ENCODE measurements at regions not wholly inside any gene's neighbourhood (a gene's known extent, or its start where the extent isn't known, plus 50 kb on each side); places are given as distances from the start of the nearest gene placed in this dataset.
"Not testable (repeated sequence)": the region's sequence is repeated elsewhere in the genome, so short reads cannot be mapped to it uniquely, and the experiment has no call there.

GRCh38 chr16:16448423-16448822, 69.5 kb downstream of the NPIPA7 start:
- not testable (repeated sequence) for DNase-seq

- not testable (repeated sequence) for DNase-seq
These were observed 70.8 kb downstream of the NPIPA7 start for GRCh38 chr16:16449712-16450237.

- DNase-seq = not testable (repeated sequence)
These were observed 72.9 kb downstream of the NPIPA7 start for GRCh38 chr16:16451721-16452410.

- not testable (repeated sequence) for DNase-seq
These were observed 79.6 kb downstream of the NPIPA7 start for GRCh38 chr16:16458579-16458978.

- not testable (repeated sequence) for DNase-seq
These were observed 84.9 kb downstream of the NPIPA7 start for GRCh38 chr16:16463792-16464191.

GRCh38 chr16:16488919-16489318, 110.0 kb downstream of the NPIPA7 start:
- DNase-seq = not testable (repeated sequence)

GRCh38 chr16:16489466-16489865, 110.5 kb downstream of the NPIPA7 start:
- not testable (repeated sequence) for DNase-seq

- not testable (repeated sequence) for DNase-seq
These were observed 115.2 kb downstream of the NPIPA7 start for GRCh38 chr16:16494114-16494513.

- not testable (repeated sequence) for DNase-seq
These were observed 116.1 kb downstream of the NPIPA7 start for GRCh38 chr16:16494998-16495397.

- not testable (repeated sequence) for DNase-seq
These were observed 120.9 kb downstream of the NPIPA7 start for GRCh38 chr16:16499875-16500274.

- not testable (repeated sequence) for DNase-seq
These were observed 128.1 kb downstream of the NPIPA7 start for GRCh38 chr16:16507041-16507440.

- not testable (repeated sequence) for DNase-seq
These were observed 129.4 kb downstream of the NPIPA7 start for GRCh38 chr16:16508344-16508743.

GRCh38 chr16:16519395-16519794, 140.5 kb downstream of the NPIPA7 start:
- not testable (repeated sequence) for DNase-seq

- DNase-seq = not testable (repeated sequence)
These were observed 142.5 kb downstream of the NPIPA7 start for GRCh38 chr16:16521239-16522002.

- DNase-seq = not testable (repeated sequence)
These were observed 148.1 kb downstream of the NPIPA7 start for GRCh38 chr16:16526998-16527397.

GRCh38 chr16:16530744-16531143, 151.8 kb downstream of the NPIPA7 start:
- not testable (repeated sequence) for DNase-seq

- not testable (repeated sequence) for DNase-seq
These were observed 156.6 kb downstream of the NPIPA7 start for GRCh38 chr16:16535565-16535964.

GRCh38 chr16:16536151-16536550, 157.2 kb downstream of the NPIPA7 start:
- DNase-seq = not testable (repeated sequence)

GRCh38 chr16:16549710-16550109, 170.8 kb downstream of the NPIPA7 start:
- DNase-seq = not testable (repeated sequence)

GRCh38 chr16:16550824-16551223, 171.9 kb downstream of the NPIPA7 start:
- DNase-seq = not testable (repeated sequence)

- DNase-seq = not testable (repeated sequence)
These were observed 173.9 kb downstream of the NPIPA7 start for GRCh38 chr16:16552819-16553340.

GRCh38 chr16:16559179-16559740, 180.3 kb downstream of the NPIPA7 start:
- DNase-seq = not testable (repeated sequence)
